IPS DF 6.9 (cell line): ENCODE measurements at regions not wholly inside any gene's neighbourhood (a gene's known extent, or its start where the extent isn't known, plus 50 kb on each side); places are given as distances from the start of the nearest gene placed in this dataset.

Experiments
- DNase-seq: peaks from one replicate; pipeline ENCODE4 v3.0.0-alpha.2; 2013; ENCODE audit warnings: low read depth, low spot score
- H3K27ac ChIP-seq: one replicate; pipeline ENCODE4 v1.5.1; 2013; ENCODE audit warnings: low read length, control low read depth
- H3K27me3 ChIP-seq: 2 replicates; pipeline ENCODE4 v1.6.1; 2013; ENCODE audit warnings: mild to moderate bottlenecking, low read length; ENCODE audit not compliant: control insufficient read depth, insufficient read depth
- H3K36me3 ChIP-seq: 2 replicates; pipeline ENCODE4 v1.6.1; 2013; ENCODE audit warnings: low read length; ENCODE audit not compliant: control insufficient read depth, insufficient read depth
- H3K4me1 ChIP-seq: 2 replicates; pipeline ENCODE4 v1.6.1; 2013; ENCODE audit warnings: low read length; ENCODE audit not compliant: control insufficient read depth, insufficient read depth
- H3K4me3 ChIP-seq: 2 replicates; pipeline ENCODE4 v1.5.1; 2013; ENCODE audit warnings: mild to moderate bottlenecking, low read length
- H3K9me3 ChIP-seq: 2 replicates; pipeline ENCODE4 v1.6.1; 2013; ENCODE audit warnings: low read length, inconsistent platforms; ENCODE audit not compliant: control insufficient read depth, insufficient read depth
- WGBS: extraction: QIAGEN DNeasy Blood & Tissue Kit; methylation state at CpG from one replicate; pipeline ENCODE4 v1.1.7; 2013; ENCODE audit warnings: mixed read lengths, missing lambda C conversion rate; ENCODE audit not compliant: insufficient read length, insufficient coverage; 5-methylcytosine and 5-hydroxymethylcytosine counted together

GRCh38 chr12:18923721-18924120, 185.8 kb downstream of the CAPZA3 start:
- Histone ChIP-seq H3K4me3 (no peak overlapping the region), H3K36me3 (no peaks in the 10 kb centered on the region)
- no CpG with 5 or more reads among the region's 3 CpGs for WGBS

DNA sequence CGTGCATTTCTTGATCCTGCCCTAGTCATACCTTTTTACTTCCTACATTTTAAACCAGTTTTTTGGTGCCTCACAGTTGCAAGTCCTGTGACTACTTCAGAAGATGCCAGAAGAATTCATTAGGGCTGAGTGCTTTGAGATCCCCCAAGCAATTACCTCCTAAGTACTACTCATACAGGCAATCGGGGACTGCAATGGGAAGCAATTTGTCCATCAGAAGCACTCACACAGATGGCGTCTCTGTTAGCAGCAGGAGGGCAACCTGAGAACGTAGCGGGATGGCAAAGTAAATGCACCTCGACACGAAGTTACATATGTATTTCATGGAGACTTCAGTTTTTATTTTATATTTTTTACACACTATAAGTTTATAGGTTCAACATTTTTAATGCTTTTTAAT, 188.3 kb downstream of the CAPZA3 start:
- Histone ChIP-seq H3K27me3 (no peaks in the 10 kb centered on the region), H3K27ac (no peak overlapping the region), H3K4me3 (no peak overlapping the region), H3K4me1 (no peaks in the 10 kb centered on the region), H3K36me3 (no peaks in the 10 kb centered on the region), H3K9me3 (no peaks in the 10 kb centered on the region)
- WGBS, result no CpG with 5 or more reads among the region's 7 CpGs
- no peak for DNase-seq

More at GRCh38 chr12:18923721-18924120, 185.8 kb downstream of the CAPZA3 start:
- H3K9me3 ChIP-seq, result no peaks in the 10 kb centered on the region
- H3K27ac ChIP-seq, result no peak overlapping the region
- no peaks in the 10 kb centered on the region for H3K4me1 ChIP-seq
- no peaks in the 10 kb centered on the region for H3K27me3 ChIP-seq
- no peak for DNase-seq

DNA sequence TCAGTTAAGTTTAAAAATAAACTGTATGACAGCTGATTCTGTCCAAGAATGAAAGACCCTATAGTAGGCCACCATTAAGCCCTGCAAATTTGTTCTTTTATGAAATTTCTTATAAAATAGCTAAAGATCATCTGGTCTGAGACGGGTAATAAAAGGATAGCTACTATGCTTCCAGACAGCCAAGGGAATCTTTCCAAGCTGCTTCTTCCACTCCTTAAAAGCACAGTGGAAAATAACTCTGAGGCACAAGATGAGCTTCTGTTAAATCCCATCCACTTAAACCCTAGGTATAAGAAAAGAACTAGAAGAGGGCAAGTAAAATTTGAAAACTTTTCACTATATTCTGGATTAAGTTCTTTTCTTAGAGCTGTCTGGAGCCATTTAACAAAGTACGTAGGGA, 194.3 kb downstream of the CAPZA3 start:
- WGBS, result no CpG with 5 or more reads among the region's 2 CpGs
- Histone ChIP-seq H3K4me3 (no peak overlapping the region), H3K27ac (no peak overlapping the region), H3K9me3 (no peaks in the 10 kb centered on the region), H3K4me1 (peaks cover 3% of the 10 kb centered on the region; the same call in 1 of the 2 replicates), H3K27me3 (no peaks in the 10 kb centered on the region), H3K36me3 (no peaks in the 10 kb centered on the region)
- no peak for DNase-seq

- WGBS, result no CpG with 5 or more reads among the region's 2 CpGs
These were observed 194.8 kb downstream of the CAPZA3 start for GRCh38 chr12:18932715-18933114.

DNA sequence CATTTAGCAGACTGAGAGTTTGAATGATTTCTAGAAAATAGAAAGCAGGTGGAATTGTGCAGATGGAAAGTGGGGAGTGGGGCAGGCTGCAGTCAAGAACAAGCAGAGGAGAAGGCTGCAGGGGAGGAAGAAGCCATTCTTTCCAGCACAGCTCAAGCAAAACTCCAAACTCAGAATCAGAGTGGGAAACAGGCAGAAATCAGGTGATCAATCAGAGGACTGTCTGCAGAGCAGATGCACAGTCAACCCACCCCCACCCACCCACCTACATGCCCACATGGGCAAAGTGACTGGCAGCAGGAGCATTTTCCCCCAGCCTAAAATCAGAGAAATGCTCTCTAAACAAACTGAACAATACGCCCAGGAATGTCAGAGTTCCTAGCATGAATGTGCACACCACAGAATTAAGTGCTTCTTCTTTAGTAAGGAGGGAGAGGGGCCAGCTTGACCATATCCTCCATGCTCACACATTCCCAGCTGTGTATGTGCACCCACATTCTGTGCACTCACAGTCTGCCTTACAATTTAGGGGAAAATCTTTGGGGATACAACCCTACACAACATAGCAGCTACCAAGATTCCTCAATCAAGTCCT, 194.1 kb upstream of the PLEKHA5 start:
- DNase-seq, result no peak
- no CpG with 5 or more reads among the region's 1 CpG for WGBS
- H3K27me3 ChIP-seq, result no peaks in the 10 kb centered on the region
- no peak overlapping the region for H3K4me3 ChIP-seq
- no peaks in the 10 kb centered on the region for H3K36me3 ChIP-seq
- no peak overlapping the region for H3K27ac ChIP-seq
- no peaks in the 10 kb centered on the region for H3K9me3 ChIP-seq
- peaks cover 3% of the 10 kb centered on the region; the same call in 1 of the 2 replicates for H3K4me1 ChIP-seq

More at GRCh38 chr12:18932715-18933114, 194.8 kb downstream of the CAPZA3 start:
- Histone ChIP-seq H3K4me3 (no peak overlapping the region), H3K27ac (no peak overlapping the region), H3K9me3 (no peaks in the 10 kb centered on the region), H3K27me3 (no peaks in the 10 kb centered on the region), H3K36me3 (no peaks in the 10 kb centered on the region), H3K4me1 (peaks cover 3% of the 10 kb centered on the region; the same call in 1 of the 2 replicates)
- no peak for DNase-seq

DNA sequence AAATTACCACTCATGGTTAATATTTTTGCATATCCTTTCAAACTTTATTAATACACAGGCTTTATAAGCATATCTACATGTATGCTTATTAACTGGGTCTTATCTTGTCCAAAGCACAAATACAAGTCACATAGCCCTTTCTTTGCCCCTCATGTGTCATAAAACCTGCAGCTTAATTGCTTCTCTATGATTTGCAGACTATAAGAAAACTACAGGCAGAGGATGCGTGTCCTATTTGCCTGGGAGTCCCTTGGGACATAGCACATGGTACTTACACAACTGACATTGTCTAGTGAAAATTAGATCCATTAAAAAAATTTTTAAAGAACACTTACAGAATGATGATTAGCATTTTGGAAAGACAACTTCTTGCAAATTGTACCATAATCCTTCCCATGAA, 190.5 kb upstream of the PLEKHA5 start:
- WGBS, result no CpG with 5 or more reads among the region's 1 CpG
- no peak overlapping the region for H3K4me3 ChIP-seq
- H3K27ac ChIP-seq, result no peak overlapping the region
- no peaks in the 10 kb centered on the region for H3K9me3 ChIP-seq
- H3K4me1 ChIP-seq, result peaks cover 3% of the 10 kb centered on the region; the same call in 1 of the 2 replicates
- no peaks in the 10 kb centered on the region for H3K36me3 ChIP-seq
- no peak for DNase-seq
- no peaks in the 10 kb centered on the region for H3K27me3 ChIP-seq

GRCh38 chr12:18942669-18943068, 186.9 kb upstream of the PLEKHA5 start:
- WGBS, result 100% methylated on average over 1 of the region's 2 CpGs

GRCh38 chr12:18943200-18943599, 186.3 kb upstream of the PLEKHA5 start:
- H3K36me3 ChIP-seq, result no peaks in the 10 kb centered on the region
- DNase-seq, result no peak
- H3K27ac ChIP-seq, result no peak overlapping the region
- no peaks in the 10 kb centered on the region for H3K9me3 ChIP-seq
- no peak overlapping the region for H3K4me3 ChIP-seq
- WGBS, result no CpG with 5 or more reads among the region's 5 CpGs
- H3K4me1 ChIP-seq, result no peaks in the 10 kb centered on the region
- H3K27me3 ChIP-seq, result no peaks in the 10 kb centered on the region

More at GRCh38 chr12:18942669-18943068, 186.9 kb upstream of the PLEKHA5 start:
- H3K27me3 ChIP-seq, result no peaks in the 10 kb centered on the region
- H3K36me3 ChIP-seq, result no peaks in the 10 kb centered on the region
- no peak for DNase-seq
- no peaks in the 10 kb centered on the region for H3K9me3 ChIP-seq
- H3K4me3 ChIP-seq, result no peak overlapping the region
- no peak overlapping the region for H3K27ac ChIP-seq
- no peaks in the 10 kb centered on the region for H3K4me1 ChIP-seq

DNA sequence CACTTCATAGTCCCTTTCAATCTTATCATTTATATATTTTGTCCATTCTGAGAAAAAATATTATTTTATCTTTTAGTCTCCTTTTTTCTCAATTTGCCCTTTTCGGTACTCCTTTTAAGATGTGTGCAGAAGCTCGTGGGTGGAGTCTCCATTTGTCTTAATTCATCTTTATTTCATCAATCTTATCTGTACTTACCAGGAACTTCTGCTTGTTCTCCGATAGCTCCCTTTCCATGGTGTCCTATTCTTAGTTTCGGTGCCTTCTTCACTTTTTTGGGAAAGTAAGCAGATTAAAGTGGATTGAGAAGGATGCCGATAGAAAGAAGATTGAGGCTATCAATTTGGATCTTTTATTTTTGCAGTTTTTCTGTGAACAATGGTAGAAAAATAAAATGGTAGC, 183.4 kb upstream of the PLEKHA5 start:
- Histone ChIP-seq H3K9me3 (no peaks in the 10 kb centered on the region), H3K36me3 (no peaks in the 10 kb centered on the region; the same call in 1 of the 2 replicates), H3K27me3 (no peaks in the 10 kb centered on the region), H3K4me3 (no peak overlapping the region), H3K4me1 (no peaks in the 10 kb centered on the region), H3K27ac (no peak overlapping the region)
- no peak for DNase-seq
- WGBS, result no CpG with 5 or more reads among the region's 5 CpGs

- WGBS, result no CpG with 5 or more reads among the region's 6 CpGs
- Histone ChIP-seq H3K36me3 (no peaks in the 10 kb centered on the region; the same call in 1 of the 2 replicates), H3K9me3 (no peaks in the 10 kb centered on the region), H3K4me1 (no peaks in the 10 kb centered on the region), H3K4me3 (no peak overlapping the region), H3K27me3 (no peaks in the 10 kb centered on the region), H3K27ac (no peak overlapping the region)
- no peak for DNase-seq
These were observed 178.3 kb upstream of the PLEKHA5 start for GRCh38 chr12:18951218-18951617.

- no CpG with 5 or more reads among the region's 1 CpG for WGBS
- no peak overlapping the region for H3K4me3 ChIP-seq
These were observed 176.0 kb upstream of the PLEKHA5 start for GRCh38 chr12:18953505-18953904.

More at GRCh38 chr12:18953505-18953904, 176.0 kb upstream of the PLEKHA5 start:
- Histone ChIP-seq H3K9me3 (no peaks in the 10 kb centered on the region), H3K36me3 (no peaks in the 10 kb centered on the region; the same call in 1 of the 2 replicates), H3K27me3 (no peaks in the 10 kb centered on the region), H3K4me1 (no peaks in the 10 kb centered on the region), H3K27ac (no peak overlapping the region)
- DNase-seq, result no peak
